ENCODE measurements at regions not wholly inside any gene's neighbourhood (a gene's known extent, or its start where the extent isn't known, plus 50 kb on each side); places are given as distances from the start of the nearest gene placed in this dataset.

GRCh38 chr1:177659281-177659680, 310.6 kb downstream of the SEC16B start:
- DNase-seq (ENCODE audit: extremely low spot score), result no peak
- CTCF ChIA-PET, result no interaction called here
- TF ChIP-seq, protein P1, sequence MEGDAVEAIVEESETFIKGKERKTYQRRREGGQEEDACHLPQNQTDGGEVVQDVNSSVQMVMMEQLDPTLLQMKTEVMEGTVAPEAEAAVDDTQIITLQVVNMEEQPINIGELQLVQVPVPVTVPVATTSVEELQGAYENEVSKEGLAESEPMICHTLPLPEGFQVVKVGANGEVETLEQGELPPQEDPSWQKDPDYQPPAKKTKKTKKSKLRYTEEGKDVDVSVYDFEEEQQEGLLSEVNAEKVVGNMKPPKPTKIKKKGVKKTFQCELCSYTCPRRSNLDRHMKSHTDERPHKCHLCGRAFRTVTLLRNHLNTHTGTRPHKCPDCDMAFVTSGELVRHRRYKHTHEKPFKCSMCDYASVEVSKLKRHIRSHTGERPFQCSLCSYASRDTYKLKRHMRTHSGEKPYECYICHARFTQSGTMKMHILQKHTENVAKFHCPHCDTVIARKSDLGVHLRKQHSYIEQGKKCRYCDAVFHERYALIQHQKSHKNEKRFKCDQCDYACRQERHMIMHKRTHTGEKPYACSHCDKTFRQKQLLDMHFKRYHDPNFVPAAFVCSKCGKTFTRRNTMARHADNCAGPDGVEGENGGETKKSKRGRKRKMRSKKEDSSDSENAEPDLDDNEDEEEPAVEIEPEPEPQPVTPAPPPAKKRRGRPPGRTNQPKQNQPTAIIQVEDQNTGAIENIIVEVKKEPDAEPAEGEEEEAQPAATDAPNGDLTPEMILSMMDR (IDR thresholded peaks at IDR 0.05; ENCODE audit: control extremely low read depth, extremely low read depth, low read depth, missing control alignments), result no peak
- POLR2A ChIA-PET, result no interaction called here

DNA sequence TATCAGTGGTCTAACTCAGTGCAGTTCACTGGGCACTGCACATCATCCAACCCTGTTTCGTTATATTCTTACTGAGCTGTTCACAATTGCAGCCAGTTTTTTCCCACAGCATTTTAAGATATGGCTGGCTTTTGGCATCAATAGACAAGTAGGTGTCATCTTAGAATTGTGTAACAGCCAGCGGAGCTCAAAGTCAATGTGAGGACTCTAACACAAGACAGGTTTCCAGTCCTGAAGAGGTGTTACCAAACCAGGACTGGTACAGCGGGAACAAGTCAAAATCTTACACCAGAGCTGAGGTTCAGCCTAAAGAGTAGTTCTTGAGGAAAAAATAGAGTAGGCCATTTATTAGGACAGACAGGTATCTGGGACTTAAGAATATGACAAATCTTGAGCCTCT, 313.3 kb downstream of the SEC16B start:
- POLR2A ChIA-PET, result no interaction called here
- TF ChIP-seq, protein P1 (IDR thresholded peaks at IDR 0.05; ENCODE audit: control extremely low read depth, extremely low read depth, low read depth, missing control alignments), result no peak
- CTCF ChIA-PET, result interaction anchor here (1.7 to 2.0 kb wide), 2 partner anchors 12 to 13 kb away, joined by 4 to 7 read pairs; no protein-coding TSS in a partner anchor
- no peak for DNase-seq (ENCODE audit: extremely low spot score)

GRCh38 chr1:177650947-177651346, 318.9 kb downstream of the SEC16B start:
- POLR2A ChIA-PET, result no interaction called here
- no peak for DNase-seq (ENCODE audit: extremely low spot score)
- CTCF ChIA-PET, result no interaction called here
- TF ChIP-seq, protein P1 (IDR thresholded peaks at IDR 0.05; ENCODE audit: control extremely low read depth, extremely low read depth, low read depth, missing control alignments), result no peak

GRCh38 chr1:177648731-177649265, 321.1 kb downstream of the SEC16B start:
- TF ChIP-seq, protein P1 (IDR thresholded peaks at IDR 0.05; ENCODE audit: control extremely low read depth, extremely low read depth, low read depth, missing control alignments), result no peak

DNA sequence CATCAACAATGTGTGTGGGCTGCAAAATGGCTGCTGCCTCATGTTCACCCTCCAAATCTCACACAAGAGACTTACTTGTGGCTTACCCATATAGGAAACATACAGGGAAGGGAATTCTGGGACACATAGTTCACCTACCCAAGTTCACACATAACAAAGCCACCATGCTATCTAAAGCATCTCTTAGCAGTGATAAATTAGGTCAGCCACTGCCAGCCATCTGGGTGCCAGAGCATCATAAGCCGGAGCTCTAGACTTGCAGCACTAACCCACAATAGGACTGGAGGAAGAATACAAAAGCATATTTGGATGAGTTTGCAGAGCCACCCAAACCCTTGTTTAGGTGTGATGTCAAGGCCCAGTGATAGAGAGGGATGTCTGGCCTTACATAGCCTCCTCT, 321.7 kb downstream of the SEC16B start:
- CTCF ChIA-PET, result no interaction called here
- no peak for DNase-seq (ENCODE audit: extremely low spot score)
- POLR2A ChIA-PET, result no interaction called here
- TF ChIP-seq, protein P1 (IDR thresholded peaks at IDR 0.05; ENCODE audit: control extremely low read depth, extremely low read depth, low read depth, missing control alignments), result no peak

More at GRCh38 chr1:177648731-177649265, 321.1 kb downstream of the SEC16B start:
- ChIA-PET POLR2A (no interaction called here), CTCF (no interaction called here)
- no peak for DNase-seq (ENCODE audit: extremely low spot score)

DNA sequence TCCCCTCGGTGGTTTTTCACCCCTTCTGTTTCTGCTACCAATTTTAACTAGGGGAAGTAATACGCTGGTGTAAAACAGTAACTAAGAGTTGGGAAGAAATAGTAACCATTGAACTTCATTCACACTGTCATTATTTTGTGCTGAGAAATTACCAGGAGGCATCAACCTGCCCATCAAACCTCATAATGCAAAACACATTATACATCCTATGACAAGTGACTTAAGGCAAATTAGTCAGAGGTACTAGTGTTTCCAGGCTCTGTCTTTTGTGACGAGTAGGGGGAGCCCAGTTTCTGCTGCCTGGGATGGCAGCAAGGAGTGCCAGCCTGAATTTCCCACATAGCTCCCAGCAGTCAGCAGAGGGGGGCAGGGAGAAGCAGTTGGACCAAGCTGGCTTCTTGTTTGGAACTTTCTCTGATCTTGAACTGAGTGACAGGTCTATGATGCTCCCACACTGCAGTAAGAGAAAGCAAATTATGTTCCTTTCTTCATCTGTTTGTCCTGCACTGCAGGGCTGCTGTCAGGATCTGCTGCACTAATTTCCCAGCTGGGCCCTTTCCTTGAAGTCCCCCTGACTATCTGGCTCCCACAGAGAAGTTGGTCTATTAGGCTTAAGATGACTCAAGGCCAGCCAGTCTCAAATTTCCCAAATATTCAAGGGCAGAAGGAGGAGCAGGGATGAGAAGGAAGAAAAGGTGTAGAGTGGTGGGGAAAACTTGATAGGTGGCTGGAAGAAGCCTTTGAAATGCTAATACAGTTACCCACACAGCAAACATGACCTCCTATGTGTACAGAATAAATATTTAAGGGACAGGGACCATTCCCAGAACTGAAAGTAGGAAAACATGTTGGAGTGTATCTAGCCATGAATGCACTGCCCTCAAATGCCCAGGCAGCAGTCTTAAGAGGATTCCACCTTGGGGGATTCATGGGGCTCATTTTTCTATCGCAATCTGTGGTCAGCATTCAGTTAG, 322.8 kb downstream of the SEC16B start:
- DNase-seq (ENCODE audit: extremely low spot score), result no peak
- POLR2A ChIA-PET, result no interaction called here
- CTCF ChIA-PET, result no interaction called here
- TF ChIP-seq, protein P1 (IDR thresholded peaks at IDR 0.05; ENCODE audit: control extremely low read depth, extremely low read depth, low read depth, missing control alignments), result no peak
